KOPT-K1 (cell line): ENCODE measurements at regions not wholly inside any gene's neighbourhood (a gene's known extent, or its start where the extent isn't known, plus 50 kb on each side); places are given as distances from the start of the nearest gene placed in this dataset.
"Not testable (repeated sequence)": the region's sequence is repeated elsewhere in the genome, so short reads cannot be mapped to it uniquely, and the experiment has no call there.

Experiments used
- H3K27ac ChIP-seq: fragments of 200-600 bp; sonication (generic); 2 replicates; pipeline ENCODE4 v1.5.1; 2016; ENCODE audit warnings: antibody characterized with exemption, mild to moderate bottlenecking, low read depth, low read length; ENCODE audit not compliant: poor library complexity, severe bottlenecking
- H3K36me3 ChIP-seq: fragments of 200-600 bp; sonication (generic); 2 replicates; pipeline ENCODE4 v1.5.1; 2017; ENCODE audit warnings: antibody characterized with exemption, mild to moderate bottlenecking, low read length, moderate library complexity; ENCODE audit not compliant: insufficient read depth
- H3K9me3 ChIP-seq: fragments of 200-600 bp; sonication (generic); 2 replicates; pipeline ENCODE4 v1.5.1; 2017; ENCODE audit warnings: antibody characterized with exemption, low read length, mild to moderate bottlenecking; ENCODE audit not compliant: insufficient read depth, poor library complexity, severe bottlenecking

- H3K36me3 ChIP-seq = no peaks in the 10 kb centered on the region
- no peak overlapping the region for H3K27ac ChIP-seq
- peaks cover 3% of the 10 kb centered on the region for H3K9me3 ChIP-seq
Measured at GRCh38 chr6:156590482-156590881, 186.7 kb upstream of the ARID1B start.

- Histone ChIP-seq H3K36me3 (no peaks in the 10 kb centered on the region), H3K27ac (no peak overlapping the region), H3K9me3 (peaks cover 3% of the 10 kb centered on the region)
Measured at GRCh38 chr6:156589281-156589680, 187.9 kb upstream of the ARID1B start.

DNA sequence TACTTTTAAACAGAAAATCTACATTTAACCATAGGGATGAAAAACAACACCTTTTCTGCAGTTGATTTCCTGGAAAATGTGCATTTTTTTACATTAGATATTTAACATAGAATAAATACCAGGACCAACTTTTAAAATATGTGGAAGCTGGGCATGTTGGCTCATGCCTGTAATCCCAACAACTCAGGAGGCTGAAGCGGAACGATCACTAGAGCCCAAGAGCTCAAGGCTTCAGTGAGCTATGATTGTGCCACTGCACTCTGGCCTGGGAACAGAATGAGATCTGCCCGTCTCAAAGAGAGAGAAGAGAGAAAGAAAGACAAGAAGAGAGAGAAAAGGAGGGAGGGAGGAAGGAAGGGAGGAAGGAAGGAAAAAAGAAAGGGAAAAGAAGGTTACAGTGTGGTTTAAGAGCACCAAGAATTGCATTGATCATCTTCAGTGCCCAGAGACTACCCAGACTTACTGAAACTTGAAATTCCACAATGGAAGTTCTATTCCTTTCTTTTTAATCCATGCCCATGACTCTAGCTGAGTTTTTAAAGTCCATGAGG is 189.4 kb upstream of the ARID1B start:
- no peak overlapping the region for H3K27ac ChIP-seq
- H3K36me3 ChIP-seq = no peaks in the 10 kb centered on the region
- H3K9me3 ChIP-seq = peaks cover 8% of the 10 kb centered on the region

DNA sequence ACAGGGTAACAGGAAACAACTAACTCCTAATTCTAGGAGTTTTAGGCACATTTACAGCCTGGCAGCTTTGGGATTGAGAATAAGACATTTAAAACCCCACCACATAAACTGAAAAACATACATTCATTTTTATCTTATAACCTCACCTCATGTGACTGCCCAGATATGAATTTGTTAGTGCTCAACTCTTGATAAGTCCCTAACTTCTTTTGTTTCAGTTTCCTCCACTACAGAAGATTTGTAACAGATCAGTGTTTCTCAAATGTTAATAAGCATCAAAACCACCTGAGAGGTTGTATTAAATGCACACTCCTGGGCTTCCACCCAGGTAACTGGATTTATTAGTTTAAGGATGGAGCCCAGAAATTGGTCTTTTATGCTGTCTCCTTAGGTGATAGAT is 190.1 kb upstream of the ARID1B start:
- H3K27ac ChIP-seq = no peak overlapping the region
- no peaks in the 10 kb centered on the region for H3K36me3 ChIP-seq
- peaks cover 8% of the 10 kb centered on the region for H3K9me3 ChIP-seq

- Histone ChIP-seq H3K27ac (no peak overlapping the region), H3K36me3 (no peaks in the 10 kb centered on the region)
Measured at GRCh38 chr6:156585859-156586258, 191.3 kb upstream of the ARID1B start.

GRCh38 chr6:156584121-156584520 is 193.1 kb upstream of the ARID1B start:
- H3K27ac ChIP-seq, H3K36me3 ChIP-seq: not testable (repeated sequence)
- H3K9me3 ChIP-seq = peaks cover 14% of the 10 kb centered on the region

More at GRCh38 chr6:156585859-156586258, 191.3 kb upstream of the ARID1B start:
- H3K9me3 ChIP-seq = peaks cover 7% of the 10 kb centered on the region

DNA sequence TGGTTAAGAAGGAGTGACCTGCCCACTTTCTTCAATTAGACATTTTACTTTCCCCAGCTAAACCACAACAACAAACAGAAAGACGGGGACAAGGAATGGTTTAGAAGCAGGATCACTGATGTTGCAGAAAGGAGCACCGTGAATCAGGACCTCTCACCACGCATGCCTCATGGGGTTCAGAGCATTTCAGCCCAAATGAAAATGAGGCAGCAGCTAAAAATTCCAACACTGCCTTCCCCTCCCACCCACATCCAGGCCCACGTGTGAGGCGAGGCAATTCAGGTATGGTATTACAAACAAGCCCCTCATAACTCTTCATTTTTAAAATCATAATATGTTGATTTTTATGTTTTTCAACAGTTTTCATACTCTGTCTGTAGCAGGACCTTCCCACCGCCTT is 194.1 kb upstream of the ARID1B start:
- no peak overlapping the region for H3K27ac ChIP-seq
- H3K36me3 ChIP-seq = no peaks in the 10 kb centered on the region
- H3K9me3 ChIP-seq = peaks cover 24% of the 10 kb centered on the region

DNA sequence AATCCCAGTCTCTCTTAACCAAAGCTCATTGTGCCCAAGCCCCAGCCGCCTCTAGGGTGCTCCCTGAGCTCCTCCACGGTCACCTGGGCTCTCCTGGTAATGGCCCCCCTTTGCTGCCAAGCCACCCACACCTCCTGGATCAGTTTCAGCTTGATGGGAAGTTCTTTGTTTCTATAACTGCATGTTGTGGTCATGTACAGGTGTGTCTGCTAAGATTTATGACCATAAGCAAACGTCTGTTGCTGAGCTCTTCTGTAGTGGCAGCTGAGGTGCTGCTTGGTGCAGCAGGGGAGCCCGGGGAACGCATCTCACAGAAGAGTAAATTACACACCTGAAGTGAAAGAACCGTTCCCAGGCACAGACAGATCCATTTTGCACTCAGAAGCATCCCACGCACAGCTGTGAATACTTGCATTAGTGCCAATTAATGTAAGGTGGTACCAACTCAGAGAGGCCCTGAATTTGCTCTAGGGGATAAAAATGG is 194.6 kb upstream of the ARID1B start:
- Histone ChIP-seq H3K9me3 (peaks cover 30% of the 10 kb centered on the region), H3K36me3 (no peaks in the 10 kb centered on the region), H3K27ac (no peak overlapping the region)

- Histone ChIP-seq H3K27ac (no peak overlapping the region), H3K9me3 (peaks cover 49% of the 10 kb centered on the region), H3K36me3 (no peaks in the 10 kb centered on the region)
Measured at GRCh38 chr6:156579564-156579963, 197.6 kb upstream of the ARID1B start.

DNA sequence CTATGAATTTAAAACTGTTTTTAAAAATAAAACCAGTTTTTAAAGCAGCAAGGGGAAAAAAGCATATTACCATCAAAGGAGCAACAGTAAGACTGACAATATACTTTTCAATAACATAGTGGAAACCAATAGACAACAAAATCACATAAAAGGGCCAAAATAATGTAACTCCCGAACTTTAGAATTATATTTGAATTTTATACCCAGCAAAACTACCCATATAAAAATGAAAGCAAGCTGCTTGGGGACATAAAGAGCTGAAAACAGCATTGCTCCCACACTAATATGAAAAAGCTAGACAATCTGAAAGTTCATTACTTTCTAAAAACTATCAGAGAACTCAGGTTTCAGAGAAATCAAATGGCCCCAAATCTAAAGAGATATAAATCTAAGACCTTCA is 199.4 kb upstream of the ARID1B start:
- no peaks in the 10 kb centered on the region for H3K36me3 ChIP-seq
- H3K9me3 ChIP-seq = peaks cover 44% of the 10 kb centered on the region
- H3K27ac ChIP-seq = no peak overlapping the region

DNA sequence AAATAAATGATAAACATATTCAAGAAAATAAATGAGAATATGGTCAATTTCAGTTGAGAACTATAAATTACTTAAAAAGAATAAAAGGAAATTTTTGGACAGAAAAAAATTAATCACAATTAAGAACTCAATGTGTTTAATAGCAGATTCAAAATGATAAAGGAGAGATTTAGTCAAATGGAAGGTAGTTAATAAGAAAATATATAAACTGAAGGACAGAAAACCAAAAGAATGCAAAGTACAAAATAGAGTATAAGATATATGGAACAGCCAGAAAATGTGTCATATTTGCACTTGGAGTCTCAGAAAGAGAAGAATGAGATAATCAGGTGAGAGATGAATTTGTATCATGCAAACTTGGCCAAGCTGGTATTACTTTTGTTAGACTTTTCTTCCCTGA is 201.8 kb upstream of the ARID1B start:
- Histone ChIP-seq H3K36me3 (no peaks in the 10 kb centered on the region), H3K9me3 (peaks cover 44% of the 10 kb centered on the region), H3K27ac (no peak overlapping the region)

DNA sequence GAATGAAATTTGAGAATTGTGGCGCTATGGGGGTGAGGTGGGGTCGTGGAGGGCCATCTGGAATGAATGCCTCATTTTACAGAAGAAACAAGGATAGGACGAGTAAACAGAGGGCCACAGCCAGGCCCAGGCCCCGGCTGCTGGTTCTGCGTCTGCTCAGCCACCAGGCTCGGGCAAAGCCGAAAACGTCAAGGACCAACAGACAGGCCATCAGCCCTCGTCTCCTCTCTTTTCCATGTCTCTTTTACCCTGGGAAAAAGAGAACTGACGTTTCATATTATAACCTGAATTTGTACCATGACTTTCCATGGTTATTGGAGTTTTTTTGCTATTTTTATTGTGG is 212.4 kb upstream of the ARID1B start:
- no peak overlapping the region for H3K27ac ChIP-seq
- H3K36me3 ChIP-seq = no peaks in the 10 kb centered on the region
- H3K9me3 ChIP-seq = no peaks in the 10 kb centered on the region

- Histone ChIP-seq H3K9me3 (no peaks in the 10 kb centered on the region), H3K27ac (no peak overlapping the region), H3K36me3 (no peaks in the 10 kb centered on the region)
Measured at GRCh38 chr6:156564127-156564806, 212.9 kb upstream of the ARID1B start.

DNA sequence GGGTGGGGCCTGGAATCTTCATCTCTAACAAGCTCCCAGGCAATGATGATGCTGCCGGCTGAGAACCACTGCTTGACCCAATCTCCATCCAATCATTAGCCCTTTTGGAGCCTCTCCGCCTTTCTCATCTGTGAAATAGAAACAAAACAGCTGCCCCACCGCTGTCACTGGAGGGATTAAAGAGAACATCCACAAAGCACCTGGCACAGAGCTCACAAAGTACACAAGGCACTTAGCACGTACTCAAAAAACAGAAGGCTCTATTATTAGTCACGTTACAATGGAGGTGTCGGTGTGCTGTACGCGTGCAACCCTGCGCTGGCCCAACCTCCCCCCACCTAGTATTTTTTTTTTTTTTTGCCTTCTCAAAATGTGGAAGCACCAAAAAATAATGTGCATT is 213.5 kb upstream of the ARID1B start:
- no peaks in the 10 kb centered on the region for H3K36me3 ChIP-seq
- no peaks in the 10 kb centered on the region for H3K9me3 ChIP-seq
- no peak overlapping the region for H3K27ac ChIP-seq

- Histone ChIP-seq H3K9me3 (no peaks in the 10 kb centered on the region), H3K36me3 (no peaks in the 10 kb centered on the region), H3K27ac (no peak overlapping the region)
Measured at GRCh38 chr6:156562636-156563035, 214.5 kb upstream of the ARID1B start.

DNA sequence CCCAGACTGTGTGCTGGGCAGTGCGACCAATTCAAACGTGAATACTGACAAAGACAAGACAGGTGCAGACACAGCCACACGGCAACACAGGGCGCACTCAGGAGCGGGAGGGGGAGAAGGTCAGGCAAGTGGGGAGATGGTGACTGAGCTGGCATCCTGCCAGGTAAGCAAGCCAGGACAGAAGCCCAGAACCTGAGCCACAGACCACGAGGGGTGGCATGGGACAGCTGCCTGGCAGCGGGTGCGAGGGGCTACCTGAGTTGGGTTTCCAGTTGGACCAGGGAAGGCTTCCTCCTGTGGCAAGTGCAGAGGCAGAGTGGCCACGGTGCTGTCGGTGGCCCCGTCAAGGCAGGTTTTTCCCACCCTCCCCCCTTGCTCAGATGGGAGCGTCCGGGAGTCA is 215.2 kb upstream of the ARID1B start:
- no peaks in the 10 kb centered on the region for H3K9me3 ChIP-seq
- H3K27ac ChIP-seq = no peak overlapping the region
- no peaks in the 10 kb centered on the region for H3K36me3 ChIP-seq
